CD4-positive, alpha-beta T cell (primary cell): ENCODE measurements at regions not wholly inside any gene's neighbourhood (a gene's known extent, or its start where the extent isn't known, plus 50 kb on each side); places are given as distances from the start of the nearest gene placed in this dataset.

ENCODE experiments used
- ATAC-seq: fragments of 200-7000 bp; cut with Tn5 transposase; one replicate; pipeline ENCODE4 v1.10.0; 2022; ENCODE audit warnings: mild to moderate bottlenecking; ENCODE audit not compliant: poor library complexity
- CTCF ChIA-PET: fragments of 350-600 bp; sonication (Branson Sonifier 250); formaldehyde crosslinking; loops from one replicate; lab custom pipeline; 2021; ENCODE audit warnings: antibody characterized with exemption, inconsistent platforms; lab: Charles Lee
- POLR2A ChIA-PET: fragments of 350-600 bp; sonication (Branson Sonifier 250); formaldehyde crosslinking; loops from one replicate; lab custom pipeline; 2021; ENCODE audit warnings: antibody characterized with exemption, inconsistent platforms; lab: Charles Lee
- DNase-seq, 14 experiments: peaks; one replicate each; pipeline ENCODE4 v3.0.0-alpha.2; 2013 to 2020; ENCODE audit warnings: mixed read lengths in 2 of 14
- H3K27ac ChIP-seq, 2 donors: one replicate each; pipeline versions ENCODE4 v1.5.1 to v1.7.0; 2013; ENCODE audit warnings: low read length in 2 of 2, low read depth in 1 of 2, mild to moderate bottlenecking in 1 of 2
- H3K27me3 ChIP-seq, 2 experiments: 1 replicate in 1 of 2; 2 replicates in 1 of 2; pipeline versions ENCODE4 v1.6.1 to v1.7.0; 2013; ENCODE audit warnings: low read length in 2 of 2, control low read depth in 1 of 2, mild to moderate bottlenecking in 1 of 2, moderate library complexity in 1 of 2; ENCODE audit not compliant: insufficient read depth in 2 of 2, control insufficient read depth in 1 of 2
- H3K36me3 ChIP-seq: one replicate; pipeline ENCODE4 v1.6.1; 2013; ENCODE audit warnings: low read length, control low read depth; ENCODE audit not compliant: insufficient read depth
- H3K4me1 ChIP-seq: one replicate; pipeline ENCODE4 v1.6.1; 2013; ENCODE audit warnings: low read length, control low read depth; ENCODE audit not compliant: insufficient read depth
- H3K4me3 ChIP-seq: one replicate; pipeline ENCODE4 v1.5.1; 2013; ENCODE audit warnings: mild to moderate bottlenecking, low read length, moderate library complexity
- H3K9me3 ChIP-seq, 2 experiments: 1 replicate in 1 of 2; 2 replicates in 1 of 2; pipeline versions ENCODE4 v1.6.1 to v1.7.0; 2013; ENCODE audit warnings: low read length in 2 of 2, mild to moderate bottlenecking in 2 of 2, control low read depth in 1 of 2, moderate library complexity in 1 of 2; ENCODE audit not compliant: control insufficient read depth in 1 of 2, insufficient read depth in 1 of 2
- H3K27ac Mint-ChIP-seq: one replicate; pipeline ENCODE4 v1.8.0; 2020; ENCODE audit warnings: mixed read lengths
- H3K27me3 Mint-ChIP-seq: one replicate; pipeline ENCODE4 v1.8.0; 2021; ENCODE audit warnings: mixed read lengths
- H3K36me3 Mint-ChIP-seq: one replicate; pipeline ENCODE4 v1.8.0; 2021; ENCODE audit warnings: low read depth, mixed read lengths
- H3K4me1 Mint-ChIP-seq: one replicate; pipeline ENCODE4 v1.8.0; 2021; ENCODE audit warnings: low read depth, mixed read lengths
- H3K4me3 Mint-ChIP-seq: one replicate; pipeline ENCODE4 v1.8.0; 2020; ENCODE audit warnings: mild to moderate bottlenecking, mixed read lengths
- H3K9me3 Mint-ChIP-seq: one replicate; pipeline ENCODE4 v1.8.0; 2020; ENCODE audit warnings: mixed read lengths
- intact Hi-C, 2 experiments: fragments of 100-400 bp; cut with DNase I in 1 of 2; cut with micrococcal nuclease in 1 of 2; formaldehyde crosslinking; loops; one replicate each; pipeline versions ENCODE4 v1.15.1 to v1.9.0; 2023 to 2025; cut with DNase I, micrococcal nuclease
- TF ChIP-seq, protein P1 (sequence below): fragments of 200-600 bp; IDR thresholded peaks from one replicate; pipeline ENCODE4 v1.8.0; 2022; ENCODE audit warnings: antibody characterized with exemption, mild to moderate bottlenecking

GRCh38 chr4:163688856-163689255 lies 194.4 kb downstream of the TMA16 start:
- H3K27me3 ChIP-seq, result no peaks in the 10 kb centered on the region
- CTCF ChIA-PET, result no interaction called here
- no peak overlapping the region for H3K27ac ChIP-seq
- H3K4me3 ChIP-seq, result no peak overlapping the region
- H3K4me1 ChIP-seq, result no peaks in the 10 kb centered on the region
- Mint-ChIP-seq H3K4me1 (no peaks in the 10 kb centered on the region), H3K9me3 (no peaks in the 10 kb centered on the region), H3K36me3 (no peaks in the 10 kb centered on the region), H3K27ac (no peak overlapping the region), H3K27me3 (no peaks in the 10 kb centered on the region), H3K4me3 (no peak overlapping the region)
- no peak for ATAC-seq
- no peak for DNase-seq
- intact Hi-C loops, result loop anchor here (10.0 kb wide), 2 partner anchors 326 to 1194 kb away; no protein-coding TSS in a partner anchor
- POLR2A ChIA-PET, result no interaction called here
- TF ChIP-seq, protein P1, sequence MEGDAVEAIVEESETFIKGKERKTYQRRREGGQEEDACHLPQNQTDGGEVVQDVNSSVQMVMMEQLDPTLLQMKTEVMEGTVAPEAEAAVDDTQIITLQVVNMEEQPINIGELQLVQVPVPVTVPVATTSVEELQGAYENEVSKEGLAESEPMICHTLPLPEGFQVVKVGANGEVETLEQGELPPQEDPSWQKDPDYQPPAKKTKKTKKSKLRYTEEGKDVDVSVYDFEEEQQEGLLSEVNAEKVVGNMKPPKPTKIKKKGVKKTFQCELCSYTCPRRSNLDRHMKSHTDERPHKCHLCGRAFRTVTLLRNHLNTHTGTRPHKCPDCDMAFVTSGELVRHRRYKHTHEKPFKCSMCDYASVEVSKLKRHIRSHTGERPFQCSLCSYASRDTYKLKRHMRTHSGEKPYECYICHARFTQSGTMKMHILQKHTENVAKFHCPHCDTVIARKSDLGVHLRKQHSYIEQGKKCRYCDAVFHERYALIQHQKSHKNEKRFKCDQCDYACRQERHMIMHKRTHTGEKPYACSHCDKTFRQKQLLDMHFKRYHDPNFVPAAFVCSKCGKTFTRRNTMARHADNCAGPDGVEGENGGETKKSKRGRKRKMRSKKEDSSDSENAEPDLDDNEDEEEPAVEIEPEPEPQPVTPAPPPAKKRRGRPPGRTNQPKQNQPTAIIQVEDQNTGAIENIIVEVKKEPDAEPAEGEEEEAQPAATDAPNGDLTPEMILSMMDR, result no peak
- no peaks in the 10 kb centered on the region for H3K9me3 ChIP-seq
- H3K36me3 ChIP-seq, result no peaks in the 10 kb centered on the region

DNA sequence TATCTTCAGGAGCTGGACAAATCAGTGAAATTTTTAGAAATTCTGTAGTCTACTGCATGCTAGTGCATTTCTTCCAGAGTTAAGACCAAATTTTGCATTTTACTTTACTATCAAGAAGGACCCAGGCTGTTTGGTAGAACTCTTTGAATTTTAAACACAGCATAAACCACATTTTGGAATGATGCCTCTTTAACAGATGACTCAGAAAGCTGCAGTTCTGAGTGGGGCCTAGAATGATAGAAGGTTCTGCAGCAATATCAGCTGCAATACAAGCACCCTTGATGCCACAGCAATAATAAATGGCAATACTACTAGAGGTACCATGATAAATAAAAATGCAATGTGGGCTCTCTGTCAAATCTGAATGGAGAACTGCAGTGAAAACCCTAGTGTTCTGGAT lies 198.7 kb downstream of the TMA16 start:
- ChIA-PET CTCF (interaction anchor here (1.0 kb wide), 1 partner anchor 65 kb away, joined by 3 read pairs; no protein-coding TSS in a partner anchor), POLR2A (no interaction called here)
- intact Hi-C loops, result no loop called here
- H3K36me3 Mint-ChIP-seq, result no peaks in the 10 kb centered on the region
- no peaks in the 10 kb centered on the region for H3K9me3 Mint-ChIP-seq
- H3K4me3 Mint-ChIP-seq, result no peak overlapping the region
- no peaks in the 10 kb centered on the region for H3K27me3 Mint-ChIP-seq
- DNase-seq (no peak), ATAC-seq (no peak)
- H3K4me3 ChIP-seq, result no peak overlapping the region
- H3K27ac ChIP-seq, result no peak overlapping the region
- no peaks in the 10 kb centered on the region for H3K4me1 Mint-ChIP-seq
- no peaks in the 10 kb centered on the region for H3K4me1 ChIP-seq
- H3K9me3 ChIP-seq, result no peaks in the 10 kb centered on the region
- H3K27ac Mint-ChIP-seq, result no peak overlapping the region
- H3K36me3 ChIP-seq, result no peaks in the 10 kb centered on the region
- no peaks in the 10 kb centered on the region for H3K27me3 ChIP-seq
- TF ChIP-seq, protein P1, result no peak

- DNase-seq (no peak), ATAC-seq (no peak)
- Histone ChIP-seq H3K27me3 (no peaks in the 10 kb centered on the region), H3K4me3 (no peak overlapping the region), H3K4me1 (no peaks in the 10 kb centered on the region), H3K9me3 (no peaks in the 10 kb centered on the region), H3K27ac (no peak overlapping the region), H3K36me3 (no peaks in the 10 kb centered on the region)
- Mint-ChIP-seq H3K4me3 (no peak overlapping the region), H3K36me3 (no peaks in the 10 kb centered on the region), H3K9me3 (no peaks in the 10 kb centered on the region), H3K27me3 (no peaks in the 10 kb centered on the region), H3K27ac (no peak overlapping the region), H3K4me1 (no peaks in the 10 kb centered on the region)
- TF ChIP-seq, protein P1, result no peak
- CTCF ChIA-PET, result no interaction called here
- POLR2A ChIA-PET, result no interaction called here
- intact Hi-C loops, result no loop called here
These were observed 199.3 kb downstream of the TMA16 start for GRCh38 chr4:163693776-163694175.
